ENCODE measurements at regions not wholly inside any gene's neighbourhood (a gene's known extent, or its start where the extent isn't known, plus 50 kb on each side); places are given as distances from the start of the nearest gene placed in this dataset.

DNA sequence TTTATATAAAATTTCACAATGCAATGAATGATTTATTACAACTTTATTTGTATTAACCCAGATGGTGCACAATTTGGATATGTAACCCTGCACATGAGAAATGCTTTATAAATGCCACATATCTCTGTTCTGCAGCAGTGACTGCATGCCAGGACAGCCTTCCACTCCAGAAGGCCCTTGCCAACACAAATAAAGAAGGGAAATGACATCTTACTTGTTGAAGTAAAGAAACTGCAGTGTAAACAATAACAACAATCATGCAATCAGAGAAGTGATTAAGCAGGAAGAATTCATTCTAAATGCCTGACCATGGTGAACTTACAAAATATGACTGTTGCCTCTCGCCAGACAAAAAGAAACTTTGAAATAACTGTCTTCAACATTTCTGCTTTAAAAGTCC is 129.9 kb upstream of the CHST9 start:
- Histone ChIP-seq H3K4me1 (ENCODE audit: control insufficient read depth, insufficient read depth, low read length) (no peaks in the 10 kb centered on the region), H2AFZ (ENCODE audit: control insufficient read depth, low read depth, low read length) (no peak overlapping the region), H3K27ac (ENCODE audit: control insufficient read depth, insufficient read depth) (no peak overlapping the region), H3K27me3 (replicated peaks in 1 of 2; ENCODE audit: control insufficient read depth in 2 of 2, insufficient read depth in 2 of 2, low read length in 1 of 2) (no peaks in the 10 kb centered on the region), H3K79me2 (ENCODE audit: control insufficient read depth, insufficient read depth, low read length) (no peaks in the 10 kb centered on the region), H3K36me3 (ENCODE audit: control insufficient read depth in 2 of 2, insufficient read depth in 2 of 2, low read length in 1 of 2) (no peaks in the 10 kb centered on the region), H3K9ac (ENCODE audit: control insufficient read depth, insufficient read depth, low read length) (no peak overlapping the region), H4K20me1 (ENCODE audit: control insufficient read depth, insufficient read depth) (no peaks in the 10 kb centered on the region), H3K4me3 (no peak overlapping the region), H3K4me2 (ENCODE audit: control insufficient read depth, insufficient read depth) (no peak overlapping the region), H3K9me3 (replicated peaks; ENCODE audit: control insufficient read depth, insufficient read depth, low read length) (no peaks in the 10 kb centered on the region)
- no peak for DNase-seq (ENCODE audit: low read depth, low spot score)
- TF ChIP-seq, protein P1, sequence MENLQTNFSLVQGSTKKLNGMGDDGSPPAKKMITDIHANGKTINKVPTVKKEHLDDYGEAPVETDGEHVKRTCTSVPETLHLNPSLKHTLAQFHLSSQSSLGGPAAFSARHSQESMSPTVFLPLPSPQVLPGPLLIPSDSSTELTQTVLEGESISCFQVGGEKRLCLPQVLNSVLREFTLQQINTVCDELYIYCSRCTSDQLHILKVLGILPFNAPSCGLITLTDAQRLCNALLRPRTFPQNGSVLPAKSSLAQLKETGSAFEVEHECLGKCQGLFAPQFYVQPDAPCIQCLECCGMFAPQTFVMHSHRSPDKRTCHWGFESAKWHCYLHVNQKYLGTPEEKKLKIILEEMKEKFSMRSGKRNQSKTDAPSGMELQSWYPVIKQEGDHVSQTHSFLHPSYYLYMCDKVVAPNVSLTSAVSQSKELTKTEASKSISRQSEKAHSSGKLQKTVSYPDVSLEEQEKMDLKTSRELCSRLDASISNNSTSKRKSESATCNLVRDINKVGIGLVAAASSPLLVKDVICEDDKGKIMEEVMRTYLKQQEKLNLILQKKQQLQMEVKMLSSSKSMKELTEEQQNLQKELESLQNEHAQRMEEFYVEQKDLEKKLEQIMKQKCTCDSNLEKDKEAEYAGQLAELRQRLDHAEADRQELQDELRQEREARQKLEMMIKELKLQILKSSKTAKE (IDR thresholded peaks at IDR 0.05; ENCODE audit: low read depth, poor library complexity, severe bottlenecking), result no peak
- TF ChIP-seq EP300 (IDR thresholded peaks at IDR 0.05; ENCODE audit: borderline replicate concordance in 1 of 2, control insufficient read depth in 1 of 2, low read depth in 2 of 2, low read length in 2 of 2) (no peak), PAX8 (IDR thresholded peaks at IDR 0.05) (no peak), HDGF (IDR thresholded peaks at IDR 0.05) (no peak), YBX1 (IDR thresholded peaks at IDR 0.05) (no peak), IKZF1 (conservative IDR thresholded peaks at IDR 0.05) (no peak), MYC (IDR thresholded peaks at IDR 0.05; ENCODE audit: insufficient read depth, insufficient read length, insufficient replicate concordance, low read length, severe bottlenecking) (no peak), KAT2A (conservative IDR thresholded peaks at IDR 0.05; ENCODE audit: control insufficient read depth, low read depth, low read length) (no peak)
- TF ChIP-seq, protein P2, sequence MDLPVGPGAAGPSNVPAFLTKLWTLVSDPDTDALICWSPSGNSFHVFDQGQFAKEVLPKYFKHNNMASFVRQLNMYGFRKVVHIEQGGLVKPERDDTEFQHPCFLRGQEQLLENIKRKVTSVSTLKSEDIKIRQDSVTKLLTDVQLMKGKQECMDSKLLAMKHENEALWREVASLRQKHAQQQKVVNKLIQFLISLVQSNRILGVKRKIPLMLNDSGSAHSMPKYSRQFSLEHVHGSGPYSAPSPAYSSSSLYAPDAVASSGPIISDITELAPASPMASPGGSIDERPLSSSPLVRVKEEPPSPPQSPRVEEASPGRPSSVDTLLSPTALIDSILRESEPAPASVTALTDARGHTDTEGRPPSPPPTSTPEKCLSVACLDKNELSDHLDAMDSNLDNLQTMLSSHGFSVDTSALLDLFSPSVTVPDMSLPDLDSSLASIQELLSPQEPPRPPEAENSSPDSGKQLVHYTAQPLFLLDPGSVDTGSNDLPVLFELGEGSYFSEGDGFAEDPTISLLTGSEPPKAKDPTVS (IDR thresholded peaks at IDR 0.05; ENCODE audit: low read depth, low read length), result no peak
- TF ChIP-seq, protein P3, sequence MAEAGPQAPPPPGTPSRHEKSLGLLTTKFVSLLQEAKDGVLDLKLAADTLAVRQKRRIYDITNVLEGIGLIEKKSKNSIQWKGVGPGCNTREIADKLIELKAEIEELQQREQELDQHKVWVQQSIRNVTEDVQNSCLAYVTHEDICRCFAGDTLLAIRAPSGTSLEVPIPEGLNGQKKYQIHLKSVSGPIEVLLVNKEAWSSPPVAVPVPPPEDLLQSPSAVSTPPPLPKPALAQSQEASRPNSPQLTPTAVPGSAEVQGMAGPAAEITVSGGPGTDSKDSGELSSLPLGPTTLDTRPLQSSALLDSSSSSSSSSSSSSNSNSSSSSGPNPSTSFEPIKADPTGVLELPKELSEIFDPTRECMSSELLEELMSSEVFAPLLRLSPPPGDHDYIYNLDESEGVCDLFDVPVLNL (IDR thresholded peaks at IDR 0.05; ENCODE audit: low read depth, low read length), result no peak
- in situ Hi-C loops (cut with MboI) (no loop called here), intact Hi-C loops (cut with micrococcal nuclease; ENCODE audit: unreplicated experiment) (no loop called here)
- RAD21 ChIA-PET (ENCODE audit: unreplicated experiment), result no interaction called here
- CTCF ChIA-PET, result no interaction called here
- ATAC-seq, result no peak
- no TSS peak for BruUV-seq (replicated peaks)
- FAIRE-seq, result no peak
- POLR2A ChIA-PET, result no interaction called here
- WGBS (ENCODE audit: insufficient coverage, insufficient replicate concordance, low lambda C conversion rate, missing lambda C conversion rate), result 0% methylated on average over 1 of the region's 1 CpG
- SMC1A ChIA-PET (ENCODE audit: uncharacterized antibody, unreplicated experiment), result no interaction called here

Data from GM12878 (cell line).